RPMI8226 (cell line): ENCODE measurements at regions not wholly inside any gene's neighbourhood (a gene's known extent, or its start where the extent isn't known, plus 50 kb on each side); places are given as distances from the start of the nearest gene placed in this dataset.
"Not testable (repeated sequence)": the region's sequence is repeated elsewhere in the genome, so short reads cannot be mapped to it uniquely, and the experiment has no call there.

Source experiments
- DNase-seq: peaks from one replicate; pipeline ENCODE4 v3.0.0-alpha.2; 2015

GRCh38 chr1:242900558-242900957, 354.5 kb downstream of the CEP170 start:
- not testable (repeated sequence) for DNase-seq

GRCh38 chr1:242890192-242890741, 364.8 kb downstream of the CEP170 start:
- DNase-seq: peak; percentile 30

- no peak for DNase-seq
These were observed 361.6 kb upstream of the PLD5 start for GRCh38 chr1:242886137-242886536.

GRCh38 chr1:242880022-242880421, 355.5 kb upstream of the PLD5 start:
- not testable (repeated sequence) for DNase-seq

- no peak for DNase-seq
These were observed 353.2 kb upstream of the PLD5 start for GRCh38 chr1:242877743-242878142.

GRCh38 chr1:242877229-242877628, 352.7 kb upstream of the PLD5 start:
- DNase-seq: no peak

- DNase-seq: no peak
These were observed 351.5 kb upstream of the PLD5 start for GRCh38 chr1:242876030-242876429.

GRCh38 chr1:242873661-242874060, 349.2 kb upstream of the PLD5 start:
- DNase-seq: no peak

- DNase-seq: no peak
These were observed 348.0 kb upstream of the PLD5 start for GRCh38 chr1:242872521-242872920.

- no peak for DNase-seq
These were observed 347.1 kb upstream of the PLD5 start for GRCh38 chr1:242871471-242872030.

- DNase-seq: no peak
These were observed 346.5 kb upstream of the PLD5 start for GRCh38 chr1:242870966-242871365.

GRCh38 chr1:242856289-242856688, 331.8 kb upstream of the PLD5 start:
- no peak for DNase-seq

GRCh38 chr1:242854466-242854865, 330.0 kb upstream of the PLD5 start:
- DNase-seq: peak; percentile 57

GRCh38 chr1:242847390-242847993, 323.0 kb upstream of the PLD5 start:
- DNase-seq: peak; percentile 58

- no peak for DNase-seq
These were observed 317.6 kb upstream of the PLD5 start for GRCh38 chr1:242842094-242842493.

- DNase-seq: no peak
These were observed 314.6 kb upstream of the PLD5 start for GRCh38 chr1:242839101-242839500.

GRCh38 chr1:242836423-242836822, 311.9 kb upstream of the PLD5 start:
- DNase-seq: no peak

GRCh38 chr1:242828828-242829227, 304.3 kb upstream of the PLD5 start:
- DNase-seq: no peak

GRCh38 chr1:242828199-242828598, 303.7 kb upstream of the PLD5 start:
- no peak for DNase-seq

GRCh38 chr1:242827538-242827937, 303.0 kb upstream of the PLD5 start:
- no peak for DNase-seq

- no peak for DNase-seq
These were observed 302.3 kb upstream of the PLD5 start for GRCh38 chr1:242826701-242827336.

GRCh38 chr1:242824435-242824834, 299.9 kb upstream of the PLD5 start:
- no peak for DNase-seq

GRCh38 chr1:242813490-242814091, 289.1 kb upstream of the PLD5 start:
- DNase-seq: peak; percentile 35
